ENCODE measurements at regions not wholly inside any gene's neighbourhood (a gene's known extent, or its start where the extent isn't known, plus 50 kb on each side); places are given as distances from the start of the nearest gene placed in this dataset.

- no peak overlapping the region for H3K4me3 ChIP-seq (ENCODE audit: low read depth, low read length)
- no peak for TF ChIP-seq CTCF (conservative IDR thresholded peaks at IDR 0.05; ENCODE audit: low read depth, low read length)
- DNase-seq (ENCODE audit: low read depth) = no peak
Observed at GRCh38 chr4:74610491-74610890, 165.6 kb downstream of the AREG start.

GRCh38 chr4:74612837-74613236, 167.9 kb downstream of the AREG start:
- DNase-seq (ENCODE audit: low read depth) = no peak
- TF ChIP-seq CTCF (conservative IDR thresholded peaks at IDR 0.05; ENCODE audit: low read depth, low read length) = no peak
- H3K4me3 ChIP-seq (ENCODE audit: low read depth, low read length) = no peak overlapping the region

- no peak for DNase-seq (ENCODE audit: low read depth)
- TF ChIP-seq CTCF (conservative IDR thresholded peaks at IDR 0.05; ENCODE audit: low read depth, low read length) = no peak
- no peak overlapping the region for H3K4me3 ChIP-seq (ENCODE audit: low read depth, low read length)
Observed at GRCh38 chr4:74613266-74613665, 168.3 kb downstream of the AREG start.

- TF ChIP-seq CTCF (conservative IDR thresholded peaks at IDR 0.05; ENCODE audit: low read depth, low read length) = no peak
- no peak overlapping the region for H3K4me3 ChIP-seq (ENCODE audit: low read depth, low read length)
- no peak for DNase-seq (ENCODE audit: low read depth)
Observed at GRCh38 chr4:74615411-74615810, 170.5 kb downstream of the AREG start.

- TF ChIP-seq CTCF (conservative IDR thresholded peaks at IDR 0.05; ENCODE audit: low read depth, low read length) = no peak
- DNase-seq (ENCODE audit: low read depth) = no peak
- no peak overlapping the region for H3K4me3 ChIP-seq (ENCODE audit: low read depth, low read length)
Observed at GRCh38 chr4:74618166-74618565, 173.2 kb downstream of the AREG start.

- no peak for DNase-seq (ENCODE audit: low read depth)
- H3K4me3 ChIP-seq (ENCODE audit: low read depth, low read length) = no peak overlapping the region
- TF ChIP-seq CTCF (conservative IDR thresholded peaks at IDR 0.05; ENCODE audit: low read depth, low read length) = no peak
Observed at GRCh38 chr4:74618659-74619058, 173.7 kb downstream of the AREG start.

GRCh38 chr4:74619931-74620702, 174.2 kb downstream of the BTC start:
- DNase-seq (ENCODE audit: low read depth) = no peak
- no peak for TF ChIP-seq CTCF (conservative IDR thresholded peaks at IDR 0.05; ENCODE audit: low read depth, low read length)
- H3K4me3 ChIP-seq (ENCODE audit: low read depth, low read length) = no peak overlapping the region
